Panc1 (cell line): ENCODE measurements at regions not wholly inside any gene's neighbourhood (a gene's known extent, or its start where the extent isn't known, plus 50 kb on each side); places are given as distances from the start of the nearest gene placed in this dataset.
"Not testable (repeated sequence)": the region's sequence is repeated elsewhere in the genome, so short reads cannot be mapped to it uniquely, and the experiment has no call there.

Experiments
- POLR2AphosphoS5 ChIP-seq: IDR thresholded peaks from 2 replicates; pipeline ENCODE4 v1.6.1; 2012; ENCODE audit warnings: mild to moderate bottlenecking, low read depth, low read length, moderate library complexity
- SIN3A ChIP-seq: IDR thresholded peaks from 2 replicates; pipeline ENCODE4 v1.6.1; 2012; ENCODE audit warnings: low read depth, mild to moderate bottlenecking, low read length, moderate library complexity, borderline replicate concordance; ENCODE audit not compliant: insufficient read depth
- TCF7L2 ChIP-seq: IDR thresholded peaks from 2 replicates; pipeline ENCODE4 v1.6.1; 2011; ENCODE audit warnings: mild to moderate bottlenecking, low read depth, low read length, inconsistent platforms
- TF ChIP-seq, protein P1 (sequence below): fragments of 450-650 bp; IDR thresholded peaks from 2 replicates; pipeline ENCODE4 v1.5.1; 2017; ENCODE audit warnings: mild to moderate bottlenecking
- TF ChIP-seq, protein P2 (sequence below), 2 experiments: IDR thresholded peaks; 2 replicates each; pipeline ENCODE4 v1.6.1; 2011 to 2012; ENCODE audit warnings: low read depth in 2 of 2, control low read depth in 1 of 2, low read length in 1 of 2, mild to moderate bottlenecking in 1 of 2, moderate library complexity in 1 of 2; ENCODE audit not compliant: insufficient read depth in 1 of 2

DNA sequence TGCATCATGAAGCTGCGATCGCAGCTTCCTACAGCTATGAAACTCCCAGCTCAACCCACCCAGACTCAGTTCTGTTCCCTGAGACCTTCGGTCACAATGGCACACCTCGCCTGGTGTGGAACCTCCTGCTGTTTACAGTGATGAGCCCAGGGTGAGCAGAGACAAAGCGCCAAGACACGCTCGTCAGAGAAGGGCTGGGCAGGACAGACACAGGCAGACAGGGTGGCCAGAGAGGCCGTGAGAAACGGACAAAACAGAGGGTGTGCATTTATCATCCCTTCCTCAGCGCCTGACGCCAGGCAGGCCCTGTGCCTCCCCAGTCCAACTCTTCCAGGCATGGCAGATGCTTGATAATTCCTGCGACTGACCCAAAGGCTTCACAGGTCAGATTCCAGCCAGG, 324.5 kb downstream of the CACNA1B start:
- TF ChIP-seq POLR2AphosphoS5, SIN3A, TCF7L2: not testable (repeated sequence)
- TF ChIP-seq, protein P1, sequence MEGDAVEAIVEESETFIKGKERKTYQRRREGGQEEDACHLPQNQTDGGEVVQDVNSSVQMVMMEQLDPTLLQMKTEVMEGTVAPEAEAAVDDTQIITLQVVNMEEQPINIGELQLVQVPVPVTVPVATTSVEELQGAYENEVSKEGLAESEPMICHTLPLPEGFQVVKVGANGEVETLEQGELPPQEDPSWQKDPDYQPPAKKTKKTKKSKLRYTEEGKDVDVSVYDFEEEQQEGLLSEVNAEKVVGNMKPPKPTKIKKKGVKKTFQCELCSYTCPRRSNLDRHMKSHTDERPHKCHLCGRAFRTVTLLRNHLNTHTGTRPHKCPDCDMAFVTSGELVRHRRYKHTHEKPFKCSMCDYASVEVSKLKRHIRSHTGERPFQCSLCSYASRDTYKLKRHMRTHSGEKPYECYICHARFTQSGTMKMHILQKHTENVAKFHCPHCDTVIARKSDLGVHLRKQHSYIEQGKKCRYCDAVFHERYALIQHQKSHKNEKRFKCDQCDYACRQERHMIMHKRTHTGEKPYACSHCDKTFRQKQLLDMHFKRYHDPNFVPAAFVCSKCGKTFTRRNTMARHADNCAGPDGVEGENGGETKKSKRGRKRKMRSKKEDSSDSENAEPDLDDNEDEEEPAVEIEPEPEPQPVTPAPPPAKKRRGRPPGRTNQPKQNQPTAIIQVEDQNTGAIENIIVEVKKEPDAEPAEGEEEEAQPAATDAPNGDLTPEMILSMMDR = not testable (repeated sequence)
- TF ChIP-seq, protein P2, sequence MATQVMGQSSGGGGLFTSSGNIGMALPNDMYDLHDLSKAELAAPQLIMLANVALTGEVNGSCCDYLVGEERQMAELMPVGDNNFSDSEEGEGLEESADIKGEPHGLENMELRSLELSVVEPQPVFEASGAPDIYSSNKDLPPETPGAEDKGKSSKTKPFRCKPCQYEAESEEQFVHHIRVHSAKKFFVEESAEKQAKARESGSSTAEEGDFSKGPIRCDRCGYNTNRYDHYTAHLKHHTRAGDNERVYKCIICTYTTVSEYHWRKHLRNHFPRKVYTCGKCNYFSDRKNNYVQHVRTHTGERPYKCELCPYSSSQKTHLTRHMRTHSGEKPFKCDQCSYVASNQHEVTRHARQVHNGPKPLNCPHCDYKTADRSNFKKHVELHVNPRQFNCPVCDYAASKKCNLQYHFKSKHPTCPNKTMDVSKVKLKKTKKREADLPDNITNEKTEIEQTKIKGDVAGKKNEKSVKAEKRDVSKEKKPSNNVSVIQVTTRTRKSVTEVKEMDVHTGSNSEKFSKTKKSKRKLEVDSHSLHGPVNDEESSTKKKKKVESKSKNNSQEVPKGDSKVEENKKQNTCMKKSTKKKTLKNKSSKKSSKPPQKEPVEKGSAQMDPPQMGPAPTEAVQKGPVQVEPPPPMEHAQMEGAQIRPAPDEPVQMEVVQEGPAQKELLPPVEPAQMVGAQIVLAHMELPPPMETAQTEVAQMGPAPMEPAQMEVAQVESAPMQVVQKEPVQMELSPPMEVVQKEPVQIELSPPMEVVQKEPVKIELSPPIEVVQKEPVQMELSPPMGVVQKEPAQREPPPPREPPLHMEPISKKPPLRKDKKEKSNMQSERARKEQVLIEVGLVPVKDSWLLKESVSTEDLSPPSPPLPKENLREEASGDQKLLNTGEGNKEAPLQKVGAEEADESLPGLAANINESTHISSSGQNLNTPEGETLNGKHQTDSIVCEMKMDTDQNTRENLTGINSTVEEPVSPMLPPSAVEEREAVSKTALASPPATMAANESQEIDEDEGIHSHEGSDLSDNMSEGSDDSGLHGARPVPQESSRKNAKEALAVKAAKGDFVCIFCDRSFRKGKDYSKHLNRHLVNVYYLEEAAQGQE (IDR thresholded peaks at IDR 0.05; ENCODE audit: insufficient read depth in 1 of 2, low read depth in 2 of 2, low read length in 1 of 2) = not testable (repeated sequence)
